ENCODE measurements at regions not wholly inside any gene's neighbourhood (a gene's known extent, or its start where the extent isn't known, plus 50 kb on each side); places are given as distances from the start of the nearest gene placed in this dataset.

DNA sequence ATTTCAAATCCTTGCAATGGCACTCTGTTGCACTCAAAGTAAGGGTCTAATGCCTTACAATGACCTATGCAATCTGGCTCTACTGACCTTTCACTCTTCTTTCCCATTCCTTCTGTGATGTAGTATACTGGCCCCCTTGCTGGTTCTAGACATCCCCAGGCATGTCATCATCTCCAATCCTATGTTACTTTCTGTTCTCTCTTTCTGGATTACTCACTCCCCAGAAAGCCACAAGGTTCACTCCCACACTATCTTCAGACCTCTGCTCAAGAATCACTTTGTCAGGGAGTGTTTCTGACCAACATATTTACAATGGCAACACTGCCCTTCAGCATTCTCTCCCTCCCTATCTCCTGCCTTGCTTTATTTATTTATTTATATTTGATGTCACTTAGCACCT is 802.2 kb upstream of the WWC1 start:
- no peaks in the 10 kb centered on the region for H3K4me1 ChIP-seq
- intact Hi-C loops (cut with DNase I), result no loop called here
- H3K27me3 ChIP-seq, result no peaks in the 10 kb centered on the region
- ATAC-seq, result no peak
- TF ChIP-seq POLR2A (IDR thresholded peaks at IDR 0.05), result no peak
- no peaks in the 10 kb centered on the region for H3K9me3 ChIP-seq
- no peaks in the 10 kb centered on the region for H3K36me3 ChIP-seq (replicated peaks in 1 of 2; ENCODE audit: insufficient read depth in 1 of 2, low read depth in 2 of 2)
- H3K4me3 ChIP-seq, result no peak overlapping the region
- H3K27ac ChIP-seq, result no peak overlapping the region
- DNase-seq, result no peak

DNA sequence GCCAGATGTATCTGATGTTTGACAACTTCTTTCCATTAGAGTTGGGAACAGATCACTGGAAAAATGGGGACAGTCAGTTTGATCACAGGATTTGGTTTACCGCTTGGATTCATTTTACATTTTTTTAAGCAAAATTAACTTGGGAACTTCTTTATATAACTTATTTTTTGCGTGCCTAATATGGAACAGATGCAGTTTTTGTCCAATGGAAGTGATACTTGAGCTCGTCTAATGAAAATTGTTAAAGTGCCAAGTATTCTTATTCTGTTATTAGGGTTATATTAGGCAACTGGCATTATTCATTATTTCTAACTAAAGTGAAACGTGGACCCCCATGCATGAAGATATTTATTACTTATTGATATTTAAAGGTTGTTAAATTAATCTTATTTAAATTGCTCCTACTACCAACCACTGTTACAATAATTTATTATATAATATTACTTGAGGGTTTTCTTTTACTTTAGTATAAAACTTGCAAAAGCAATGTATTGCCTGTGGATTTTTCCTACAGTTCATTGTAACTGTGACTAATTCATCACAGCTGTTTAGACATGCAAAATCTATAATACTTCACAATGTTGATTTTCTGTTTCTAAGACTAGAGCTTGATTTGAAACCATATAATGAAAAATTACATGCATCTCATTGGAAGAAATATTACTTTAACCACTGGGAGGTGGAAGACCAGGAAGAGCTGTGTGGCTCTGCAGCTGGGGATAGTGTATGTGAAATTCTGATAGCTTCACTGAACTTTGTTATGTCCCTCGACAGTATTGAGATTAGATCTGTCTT is 787.3 kb upstream of the WWC1 start:
- intact Hi-C loops (cut with DNase I), result no loop called here
- 47 to 50% methylated on average over 5 of the region's 5 CpGs for WGBS, 2 donors
- Histone ChIP-seq H3K9me3 (no peaks in the 10 kb centered on the region), H3K4me1 (no peaks in the 10 kb centered on the region), H3K27ac (no peak overlapping the region), H3K4me3 (no peak overlapping the region), H3K36me3 (replicated peaks in 1 of 2; ENCODE audit: insufficient read depth in 1 of 2, low read depth in 2 of 2) (no peaks in the 10 kb centered on the region), H3K27me3 (no peaks in the 10 kb centered on the region)
- TF ChIP-seq, protein P1, sequence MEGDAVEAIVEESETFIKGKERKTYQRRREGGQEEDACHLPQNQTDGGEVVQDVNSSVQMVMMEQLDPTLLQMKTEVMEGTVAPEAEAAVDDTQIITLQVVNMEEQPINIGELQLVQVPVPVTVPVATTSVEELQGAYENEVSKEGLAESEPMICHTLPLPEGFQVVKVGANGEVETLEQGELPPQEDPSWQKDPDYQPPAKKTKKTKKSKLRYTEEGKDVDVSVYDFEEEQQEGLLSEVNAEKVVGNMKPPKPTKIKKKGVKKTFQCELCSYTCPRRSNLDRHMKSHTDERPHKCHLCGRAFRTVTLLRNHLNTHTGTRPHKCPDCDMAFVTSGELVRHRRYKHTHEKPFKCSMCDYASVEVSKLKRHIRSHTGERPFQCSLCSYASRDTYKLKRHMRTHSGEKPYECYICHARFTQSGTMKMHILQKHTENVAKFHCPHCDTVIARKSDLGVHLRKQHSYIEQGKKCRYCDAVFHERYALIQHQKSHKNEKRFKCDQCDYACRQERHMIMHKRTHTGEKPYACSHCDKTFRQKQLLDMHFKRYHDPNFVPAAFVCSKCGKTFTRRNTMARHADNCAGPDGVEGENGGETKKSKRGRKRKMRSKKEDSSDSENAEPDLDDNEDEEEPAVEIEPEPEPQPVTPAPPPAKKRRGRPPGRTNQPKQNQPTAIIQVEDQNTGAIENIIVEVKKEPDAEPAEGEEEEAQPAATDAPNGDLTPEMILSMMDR (IDR thresholded peaks at IDR 0.05), result no peak
- TF ChIP-seq POLR2A (IDR thresholded peaks at IDR 0.05), result no peak
- DNase-seq (no peak), ATAC-seq (no peak)

DNA sequence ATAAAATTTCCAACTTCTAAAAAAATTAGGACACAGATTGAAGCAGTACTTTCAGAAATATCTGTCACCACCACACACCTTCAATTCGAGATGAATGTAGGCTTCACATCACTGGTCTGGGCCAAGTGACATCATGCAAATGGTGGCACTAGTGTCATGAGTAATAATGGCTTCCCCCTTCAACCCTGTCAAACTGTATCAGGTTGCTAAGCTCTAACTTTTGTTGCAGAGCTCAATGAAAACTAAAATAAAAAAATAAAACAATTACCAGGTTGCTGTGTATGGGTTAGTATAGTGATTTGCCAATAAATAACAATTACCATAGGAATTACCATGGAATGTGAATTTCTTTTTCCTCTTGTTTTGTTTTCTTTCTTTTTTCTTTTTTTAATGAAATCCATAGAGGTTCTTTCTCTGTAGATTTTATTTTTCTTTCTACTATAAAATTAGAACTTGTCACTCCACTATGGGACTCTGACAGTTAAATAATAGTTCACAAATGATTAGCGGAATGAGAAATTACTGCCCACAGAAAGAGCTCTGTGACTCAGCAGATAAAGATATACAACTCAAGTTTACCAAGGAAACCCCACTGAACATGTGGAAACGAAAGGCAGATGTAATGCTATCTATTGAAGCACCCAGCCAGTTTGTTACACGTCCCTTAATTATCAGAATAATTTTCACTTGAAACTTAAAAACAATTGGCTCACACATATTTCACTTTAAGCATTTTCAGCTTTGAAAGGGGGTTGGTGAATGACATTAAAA is 783.8 kb upstream of the WWC1 start:
- ATAC-seq, result no peak
- no peaks in the 10 kb centered on the region for H3K9me3 ChIP-seq
- no peak overlapping the region for H3K27ac ChIP-seq
- no peaks in the 10 kb centered on the region for H3K4me1 ChIP-seq
- DNase-seq, result no peak
- intact Hi-C loops (cut with DNase I), result no loop called here
- no peaks in the 10 kb centered on the region for H3K36me3 ChIP-seq (replicated peaks in 1 of 2; ENCODE audit: insufficient read depth in 1 of 2, low read depth in 2 of 2)
- H3K4me3 ChIP-seq, result no peak overlapping the region
- WGBS, 2 donors, result 51 to 58% methylated on average over 4 of the region's 4 CpGs
- H3K27me3 ChIP-seq, result no peaks in the 10 kb centered on the region
- TF ChIP-seq, protein P1 (IDR thresholded peaks at IDR 0.05), result no peak
- no peak for TF ChIP-seq POLR2A (IDR thresholded peaks at IDR 0.05)

DNA sequence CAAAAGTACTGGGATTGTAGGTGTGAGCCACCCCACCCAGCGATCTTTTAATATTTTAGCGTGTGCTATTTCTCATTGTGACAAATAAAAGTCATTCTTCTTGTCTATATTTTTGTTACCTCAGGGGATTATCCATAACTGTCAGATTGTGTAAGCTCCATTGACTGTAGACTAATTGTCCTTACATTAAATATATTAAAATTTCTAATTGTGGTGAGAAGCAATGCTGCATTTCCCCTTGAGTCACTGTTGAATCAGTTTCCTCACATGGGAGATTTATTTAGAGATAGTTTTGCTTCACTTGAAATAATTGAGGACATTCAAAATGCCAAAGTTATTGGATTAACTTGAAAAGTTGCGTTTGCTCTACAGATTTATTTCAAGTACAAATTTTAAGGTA is 782.4 kb upstream of the WWC1 start:
- 89 to 90% methylated on average over 3 of the region's 3 CpGs for WGBS, 2 donors
- Histone ChIP-seq H3K4me3 (no peak overlapping the region), H3K4me1 (no peaks in the 10 kb centered on the region), H3K27me3 (no peaks in the 10 kb centered on the region), H3K36me3 (replicated peaks in 1 of 2; ENCODE audit: insufficient read depth in 1 of 2, low read depth in 2 of 2) (no peaks in the 10 kb centered on the region), H3K27ac (no peak overlapping the region), H3K9me3 (no peaks in the 10 kb centered on the region)
- intact Hi-C loops (cut with DNase I), result no loop called here
- DNase-seq, result no peak
- no peak for ATAC-seq
- TF ChIP-seq, protein P1 (IDR thresholded peaks at IDR 0.05), result no peak
- no peak for TF ChIP-seq POLR2A (IDR thresholded peaks at IDR 0.05)

DNA sequence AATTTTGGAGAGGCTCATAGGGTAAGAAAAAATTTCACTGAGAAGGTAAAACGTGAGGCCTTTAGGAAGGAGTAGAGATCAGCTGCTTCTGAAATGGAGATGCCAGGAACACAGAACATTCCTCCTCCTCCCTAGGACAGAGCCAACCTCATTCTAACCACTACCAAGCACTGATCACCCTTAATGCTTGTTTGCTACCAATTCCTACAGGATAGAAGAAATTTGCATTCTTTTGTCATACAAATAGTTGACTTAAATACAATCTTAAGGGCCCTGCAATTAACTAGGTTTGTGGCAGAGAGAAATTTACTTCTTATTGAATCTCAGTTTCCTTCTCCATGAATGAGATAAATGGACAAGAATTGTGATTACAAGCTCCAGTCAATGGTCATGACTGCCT is 780.2 kb upstream of the WWC1 start:
- H3K4me1 ChIP-seq, result no peaks in the 10 kb centered on the region
- 46 to 56% methylated on average over 1 of the region's 1 CpG for WGBS, 2 donors
- no peaks in the 10 kb centered on the region for H3K27me3 ChIP-seq
- H3K4me3 ChIP-seq, result no peak overlapping the region
- ATAC-seq (no peak), DNase-seq (no peak)
- no peaks in the 10 kb centered on the region for H3K36me3 ChIP-seq (replicated peaks in 1 of 2; ENCODE audit: insufficient read depth in 1 of 2, low read depth in 2 of 2)
- H3K27ac ChIP-seq, result no peak overlapping the region
- no peaks in the 10 kb centered on the region for H3K9me3 ChIP-seq
- TF ChIP-seq POLR2A (IDR thresholded peaks at IDR 0.05), result no peak
- TF ChIP-seq, protein P1 (IDR thresholded peaks at IDR 0.05), result no peak
- intact Hi-C loops (cut with DNase I), result no loop called here
